KBM-7 (cell line): ENCODE measurements at regions not wholly inside any gene's neighbourhood (a gene's known extent, or its start where the extent isn't known, plus 50 kb on each side); places are given as distances from the start of the nearest gene placed in this dataset.

Experiments
- DNase-seq: peaks from one replicate; pipeline ENCODE4 v3.0.0-alpha.2; 2015
- in situ Hi-C: fragments of 300-500 bp; cut with MboI; formaldehyde crosslinking; loops from 2 replicates; pipeline ENCODE4 v1.14.3; 2020; ENCODE audit warnings: low sequenced_read_pairs, low pct_unique_long_range_greater_than_20kb, mixed read lengths

DNA sequence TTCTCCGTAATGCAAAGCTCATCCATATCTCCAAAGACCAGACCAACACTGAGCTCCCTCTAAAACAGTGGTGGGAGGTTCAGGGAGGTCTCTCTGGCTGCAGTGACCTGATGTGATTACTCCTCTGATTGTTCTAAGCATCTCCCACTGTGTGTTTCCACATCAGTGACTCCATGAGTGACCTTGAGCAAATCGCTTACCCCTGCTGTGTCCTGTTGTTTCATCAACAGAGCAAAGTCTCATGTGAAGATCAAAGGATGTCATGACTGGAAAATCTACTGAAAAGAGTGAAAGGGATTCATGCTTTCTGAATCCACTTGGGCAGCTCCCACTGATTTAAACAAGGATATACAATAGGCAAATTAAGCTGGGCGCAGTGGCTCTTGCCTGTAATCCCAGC, 352.9 kb downstream of the TMEM114 start:
- no peak for DNase-seq

DNA sequence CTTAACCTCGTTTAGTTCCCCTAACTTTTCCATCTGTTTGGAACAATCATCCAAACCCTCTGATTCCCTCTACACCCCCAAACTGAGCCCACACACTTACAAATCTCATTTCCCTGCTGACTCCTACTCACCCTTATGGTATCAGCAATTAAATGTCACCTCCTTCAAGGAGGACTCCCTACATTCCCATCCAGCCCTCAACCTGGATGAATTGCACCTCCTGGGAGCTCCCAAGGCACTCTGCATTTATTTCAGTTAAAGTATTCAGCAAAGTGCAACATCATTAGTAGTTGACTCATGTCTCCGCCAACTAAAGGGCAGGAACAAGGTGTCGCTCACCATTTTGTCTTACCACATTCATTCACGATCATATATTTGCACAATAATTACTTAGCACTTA, 353.5 kb downstream of the TMEM114 start:
- in situ Hi-C loops, result no loop called here
- no peak for DNase-seq

More for the DNA sequence above, 352.9 kb downstream of the TMEM114 start:
- in situ Hi-C loops, result no loop called here

DNA sequence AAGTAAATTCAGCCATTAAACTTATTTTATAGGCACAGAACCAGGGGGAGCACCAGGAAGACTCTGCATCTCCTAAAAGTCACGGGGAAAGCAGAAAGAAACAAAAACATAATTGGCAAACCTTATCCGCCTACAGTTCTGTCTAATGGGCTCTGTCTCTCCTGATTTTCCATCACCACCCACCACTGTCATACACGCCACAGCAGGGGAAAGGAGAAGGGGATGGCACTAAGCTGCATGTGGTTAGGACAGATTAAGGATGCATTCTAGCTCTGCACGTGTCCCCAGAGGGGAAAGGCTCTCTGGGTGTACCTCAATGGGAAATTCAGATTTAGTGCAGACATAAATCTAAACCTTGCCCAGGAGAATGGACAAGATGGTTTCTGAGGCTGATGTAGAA, 359.8 kb downstream of the TMEM114 start:
- DNase-seq, result no peak
- in situ Hi-C loops, result no loop called here

DNA sequence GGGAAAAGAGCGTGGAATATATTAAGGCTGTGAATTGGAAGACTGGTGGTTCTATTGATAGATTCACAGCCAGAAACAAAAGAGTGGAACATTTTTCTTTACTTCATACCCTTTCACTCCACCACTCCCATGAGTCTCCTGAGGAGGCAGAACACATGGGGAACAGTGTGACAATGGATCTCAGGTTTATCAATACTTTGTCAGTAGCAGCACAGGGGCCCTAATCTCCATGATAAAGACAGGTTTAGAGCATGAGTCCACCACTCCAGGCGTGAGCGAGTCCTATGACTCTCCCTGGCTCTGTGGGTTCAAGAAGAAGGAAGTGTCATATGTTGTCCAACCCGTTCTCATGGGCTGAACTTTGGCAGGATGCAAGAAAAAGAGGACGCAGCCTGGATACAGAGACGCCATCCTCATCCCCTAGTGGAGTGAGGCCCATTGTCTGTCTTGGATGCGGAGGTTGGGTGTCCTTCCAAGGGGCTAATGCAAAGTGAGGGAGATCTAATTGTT, 361.2 kb downstream of the TMEM114 start:
- no peak for DNase-seq
- in situ Hi-C loops, result no loop called here

DNA sequence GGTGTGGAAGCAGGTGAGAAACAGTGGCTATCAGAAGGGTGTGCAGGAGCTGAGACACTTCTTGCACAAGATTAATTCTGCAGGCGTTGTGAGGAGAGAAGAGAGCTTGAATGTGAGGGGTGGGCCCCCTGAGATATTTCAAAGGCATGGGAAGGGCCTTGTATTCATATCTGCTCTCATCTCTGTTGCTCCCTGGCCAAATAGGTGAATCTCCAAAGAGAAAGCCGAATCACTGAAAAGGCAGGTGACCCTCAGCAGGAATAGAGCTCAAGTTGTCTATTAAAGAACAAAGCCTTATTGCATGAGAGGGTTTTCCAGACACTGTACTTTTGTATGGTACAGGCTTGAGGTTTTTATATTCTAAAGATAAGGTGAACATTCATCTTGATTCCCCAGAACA, 373.1 kb downstream of the TMEM114 start:
- in situ Hi-C loops, result no loop called here
- DNase-seq, result no peak

DNA sequence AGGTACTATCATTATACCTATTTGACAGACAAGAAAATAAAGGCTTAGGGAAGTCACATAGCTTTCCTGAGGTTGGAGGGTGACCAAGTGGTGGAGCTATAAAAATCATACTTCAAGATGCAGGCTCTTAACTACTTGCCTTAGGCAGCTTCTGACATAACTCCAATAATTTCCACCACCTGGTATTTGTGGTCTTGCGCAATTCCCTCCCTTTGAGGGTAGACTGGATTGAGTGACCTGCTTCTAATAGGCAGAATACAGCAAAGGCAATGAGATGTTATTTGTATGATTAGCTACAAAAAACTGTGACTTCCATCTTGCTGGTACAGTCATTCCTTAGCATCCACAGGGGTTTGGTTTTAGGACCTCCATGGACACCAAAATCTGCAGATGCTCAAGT, 385.5 kb downstream of the TMEM114 start:
- no peak for DNase-seq
- in situ Hi-C loops, result no loop called here

DNA sequence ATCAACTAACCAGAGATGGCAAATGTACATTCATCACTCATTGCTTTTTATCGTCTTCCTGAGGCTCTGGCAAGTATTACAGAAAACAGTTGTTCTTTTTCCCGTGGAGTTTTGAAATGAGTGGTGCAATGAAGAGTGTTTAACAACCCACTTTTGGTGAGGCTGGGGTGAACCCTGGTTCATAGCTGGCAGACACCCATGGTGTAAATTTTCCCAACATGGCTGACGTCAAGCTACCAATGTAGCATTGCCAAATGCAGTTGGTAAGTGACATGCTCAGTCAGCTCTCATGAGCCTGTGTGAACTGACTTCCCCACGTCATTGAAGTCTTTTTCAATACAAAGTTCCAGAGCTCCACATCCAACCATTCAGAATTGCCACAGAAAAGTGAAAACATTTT, 386.2 kb downstream of the TMEM114 start:
- in situ Hi-C loops, result no loop called here

DNA sequence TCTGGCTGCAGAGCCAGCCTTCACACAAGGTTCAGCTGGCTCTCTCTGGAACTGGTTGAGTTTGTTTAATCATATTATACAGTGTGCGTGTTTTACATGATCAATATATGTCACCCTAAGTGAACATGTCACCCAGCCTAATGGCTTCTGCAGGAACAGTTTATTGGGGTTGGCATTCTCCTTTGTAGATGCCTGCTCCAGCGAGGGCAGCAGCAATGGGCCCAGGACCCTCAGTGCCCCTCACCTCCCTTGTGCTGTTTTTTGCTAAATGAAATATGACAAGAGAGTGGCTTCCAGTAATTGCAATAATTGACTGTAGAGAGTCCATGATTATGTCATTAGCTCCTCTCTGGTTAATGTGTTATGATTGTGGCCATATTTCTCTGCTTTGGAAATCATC, 387.2 kb downstream of the TMEM114 start:
- DNase-seq, result no peak
- in situ Hi-C loops, result no loop called here

More for the DNA sequence above, 386.2 kb downstream of the TMEM114 start:
- no peak for DNase-seq

DNA sequence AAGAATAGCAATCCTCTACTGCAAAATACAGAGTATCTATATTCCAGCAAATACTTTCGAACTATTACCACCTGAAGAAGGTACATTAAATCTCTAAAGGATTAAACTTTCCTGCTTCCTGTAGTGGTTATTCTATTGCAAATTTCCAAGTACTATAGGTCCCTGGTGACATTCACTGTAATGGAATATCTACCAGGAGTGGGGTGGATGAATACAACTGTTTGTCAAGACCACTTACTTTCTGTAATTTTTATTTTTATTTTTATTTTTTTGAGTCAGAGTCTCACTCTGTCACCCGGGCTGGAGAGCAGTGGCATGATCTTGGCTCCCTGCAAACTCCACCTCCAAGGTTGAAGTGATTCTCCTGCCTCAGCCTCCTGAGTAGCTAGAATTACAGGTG, 389.5 kb downstream of the TMEM114 start:
- no peak for DNase-seq
- in situ Hi-C loops, result no loop called here

DNA sequence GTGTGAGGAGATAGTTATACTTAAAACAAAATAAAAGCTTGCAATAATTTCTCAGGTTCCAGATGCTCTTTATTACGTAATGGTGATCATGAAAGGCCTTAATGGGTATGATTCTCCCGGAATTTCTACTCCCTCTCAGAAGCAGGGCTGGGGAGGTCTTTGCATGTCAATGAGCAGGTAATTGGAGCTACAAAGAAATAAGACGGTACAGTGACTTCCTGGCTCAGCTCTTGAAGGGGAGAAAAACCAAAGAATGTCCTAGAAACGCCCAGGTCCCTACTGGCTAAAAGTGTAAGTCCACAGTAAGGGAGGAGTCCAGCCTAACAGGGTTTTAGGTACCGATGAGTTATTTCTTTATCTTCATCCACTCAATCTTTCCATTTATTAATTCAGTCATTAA, 390.9 kb downstream of the TMEM114 start:
- no peak for DNase-seq
- in situ Hi-C loops, result no loop called here

DNA sequence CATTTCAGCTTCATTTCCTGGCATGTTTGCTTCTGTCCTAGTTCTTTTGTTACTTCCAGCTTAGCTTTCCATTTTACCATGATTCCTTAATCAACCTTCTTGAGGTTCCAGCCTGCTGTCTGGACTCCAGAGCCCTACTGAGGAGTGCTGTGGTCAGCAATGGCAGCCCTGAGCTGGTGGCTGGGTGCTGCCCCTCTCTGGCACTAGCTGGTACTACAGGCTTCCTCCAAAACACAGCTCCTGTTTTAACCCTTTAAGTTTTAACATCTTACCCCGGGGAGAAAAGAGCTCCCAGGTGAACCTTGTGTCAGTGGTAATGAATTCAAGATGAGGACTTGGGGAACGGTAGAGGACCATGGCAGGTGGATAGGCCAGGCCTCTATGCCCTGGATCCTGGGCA, 395.5 kb downstream of the TMEM114 start:
- in situ Hi-C loops, result no loop called here
- DNase-seq, result peak; percentile 4

DNA sequence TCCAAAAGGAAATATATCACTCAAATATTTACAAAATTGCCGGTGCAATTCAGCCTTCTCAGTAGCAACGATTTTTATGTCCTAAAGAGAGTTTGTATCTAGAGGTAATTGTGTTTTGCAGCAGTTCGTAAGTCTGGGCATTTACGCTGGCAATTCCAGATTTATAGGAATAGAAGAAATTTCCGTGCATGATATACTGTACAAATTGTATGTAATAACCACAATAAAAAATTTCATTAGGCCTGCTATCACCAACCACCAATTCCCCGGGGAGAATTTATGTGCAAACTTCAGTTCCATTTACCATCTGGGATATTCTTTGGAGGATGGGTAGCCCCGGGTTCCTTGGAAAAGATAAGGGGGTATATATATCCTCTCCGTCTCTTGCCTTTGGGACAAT, 401.5 kb downstream of the TMEM114 start:
- in situ Hi-C loops, result no loop called here
- no peak for DNase-seq

DNA sequence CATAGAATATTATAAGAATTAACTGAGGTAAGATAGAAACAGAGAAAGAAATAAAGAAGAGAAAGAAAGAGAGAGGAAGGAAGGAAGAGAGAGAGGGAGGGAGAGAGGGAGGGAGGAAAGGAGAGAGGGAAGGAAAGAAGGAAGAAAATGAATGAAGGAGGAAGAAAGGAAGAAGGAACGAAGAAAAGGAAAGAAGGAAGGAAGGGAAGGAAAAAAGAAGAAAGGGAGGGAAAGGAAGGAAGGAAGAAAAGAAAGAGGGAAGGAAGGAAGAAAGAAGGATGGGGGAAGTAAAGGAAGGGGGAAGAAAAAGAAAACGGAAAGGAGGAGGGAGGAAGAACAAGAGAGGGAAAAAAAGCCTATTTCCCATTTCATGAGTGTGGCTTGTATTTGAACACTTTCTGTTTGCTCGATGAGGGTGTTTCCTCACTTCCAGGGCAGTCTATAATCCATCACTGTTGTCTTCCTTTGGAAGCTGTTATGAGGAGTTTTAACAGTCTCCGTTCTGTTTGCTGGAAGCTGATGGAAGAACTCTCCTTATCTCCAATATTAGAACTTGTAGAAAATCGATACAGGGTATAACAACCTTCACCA, 402.4 kb downstream of the TMEM114 start:
- in situ Hi-C loops, result no loop called here
- DNase-seq, result no peak

DNA sequence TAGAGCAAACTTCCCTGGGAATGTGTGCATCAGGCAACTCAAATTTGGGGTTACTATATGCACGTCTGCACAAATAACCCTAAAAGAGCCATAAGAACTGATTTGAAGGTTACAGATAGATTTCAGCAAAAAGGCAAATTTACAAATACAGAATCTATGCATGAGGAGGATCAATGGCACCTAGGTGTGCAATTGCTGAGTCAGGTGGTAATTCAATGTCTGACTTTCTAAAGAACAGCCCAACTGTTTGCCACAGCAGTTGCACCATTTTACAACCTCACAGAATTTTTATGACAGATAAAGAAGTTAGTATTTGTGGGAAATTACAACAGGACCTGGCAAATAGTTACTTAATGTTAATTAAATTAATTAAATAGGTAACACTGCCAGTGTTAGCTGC, 405.5 kb downstream of the TMEM114 start:
- DNase-seq, result no peak
- in situ Hi-C loops, result no loop called here

DNA sequence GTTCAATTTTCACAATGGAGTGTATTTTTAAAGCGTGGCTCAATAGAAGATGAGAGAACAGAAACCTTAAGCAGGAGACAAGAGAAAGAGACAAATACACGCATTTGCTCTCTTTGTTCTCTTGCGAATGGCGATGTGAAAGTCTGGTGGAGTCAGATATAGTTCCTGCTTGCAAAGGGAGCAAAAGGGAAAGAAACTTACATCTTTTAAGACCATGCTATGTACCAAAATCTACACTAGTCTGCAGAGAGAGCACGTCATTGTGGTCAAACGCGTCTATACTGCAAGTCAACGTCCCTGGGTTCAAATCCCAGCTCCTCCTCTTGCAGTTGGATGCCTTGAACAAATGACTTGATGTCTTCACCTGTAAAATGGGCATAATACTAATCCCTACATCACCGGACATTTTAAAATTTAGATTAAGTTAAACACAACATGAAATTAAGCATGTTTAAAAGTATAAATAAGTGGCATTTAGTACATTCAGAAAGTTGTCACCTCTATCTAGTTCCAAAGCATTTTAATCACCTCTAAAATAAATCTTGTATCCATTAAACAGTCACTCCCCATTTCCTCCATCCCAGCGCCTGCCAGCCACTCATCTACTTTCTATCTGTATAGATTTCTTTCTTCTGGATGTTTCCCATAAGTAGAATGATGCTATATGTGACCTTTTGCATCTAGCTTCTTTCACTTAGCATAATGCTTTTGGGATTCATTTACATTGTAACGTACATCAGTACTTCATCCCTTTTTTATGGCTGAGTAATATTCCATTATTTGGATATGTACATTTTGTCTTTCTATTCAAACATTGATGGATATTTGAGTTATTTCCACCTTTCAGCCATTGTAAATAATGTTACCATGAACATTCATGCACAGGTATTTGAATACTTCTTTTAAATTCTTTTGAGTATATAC, 406.9 kb downstream of the TMEM114 start:
- in situ Hi-C loops, result no loop called here
- no peak for DNase-seq

DNA sequence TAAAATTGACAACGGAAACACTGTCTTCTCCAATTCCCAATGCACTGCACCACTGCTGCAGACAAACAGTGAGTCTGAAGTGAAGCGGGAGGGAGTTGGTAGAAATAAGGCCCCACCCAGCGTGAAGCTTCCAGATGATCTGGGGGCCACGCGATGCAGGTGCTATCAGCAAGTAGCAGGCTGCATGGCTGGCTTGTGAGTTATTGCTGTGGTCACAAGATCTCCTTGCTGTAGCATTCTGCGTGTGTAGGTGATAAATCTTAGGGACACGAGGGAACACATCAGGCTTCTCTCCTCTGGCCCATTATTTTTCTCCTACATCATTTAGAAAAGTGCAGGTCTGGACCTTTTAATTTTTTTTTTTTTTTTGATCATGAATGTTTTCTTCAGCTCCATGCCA, 407.6 kb downstream of the TMEM114 start:
- in situ Hi-C loops, result no loop called here
- DNase-seq, result no peak

DNA sequence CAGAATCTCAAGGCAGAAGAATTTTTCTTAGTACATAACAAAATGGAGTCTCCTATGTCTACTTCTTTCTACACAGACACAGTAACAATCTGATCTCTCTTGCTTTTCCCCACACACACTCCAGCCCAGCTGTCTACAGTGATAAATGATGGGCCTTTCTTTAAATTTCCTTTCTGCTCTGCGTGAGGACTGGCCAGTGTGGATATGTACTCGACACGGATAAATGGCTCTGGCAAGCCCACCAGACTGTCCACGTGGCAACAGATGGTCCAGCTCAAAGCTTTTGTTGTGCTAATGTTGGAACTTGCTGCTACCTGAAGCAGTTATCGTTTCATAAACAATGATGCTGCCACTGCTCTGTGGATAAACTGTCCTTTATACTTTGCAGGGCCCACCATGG, 410.7 kb downstream of the TMEM114 start:
- in situ Hi-C loops, result no loop called here

DNA sequence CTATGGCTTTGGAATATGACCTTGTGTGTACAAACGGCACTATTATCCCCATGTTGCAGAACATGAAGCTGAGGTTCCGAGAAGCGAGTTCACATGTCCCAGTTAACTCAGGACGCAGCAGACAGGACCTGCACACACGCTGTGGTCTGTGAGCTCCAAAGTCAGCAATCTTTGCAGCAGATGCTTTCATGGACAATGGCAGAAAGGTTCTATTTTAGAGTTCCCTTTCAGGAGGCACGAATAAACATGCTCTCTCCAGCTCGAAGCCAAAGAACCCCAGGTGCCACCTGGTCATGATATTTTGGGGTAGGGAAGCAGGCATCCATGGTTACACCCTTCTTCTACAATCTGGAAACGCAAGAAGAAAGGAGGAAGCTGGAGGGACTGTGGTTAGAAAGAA, 412.0 kb downstream of the TMEM114 start:
- in situ Hi-C loops, result no loop called here
- DNase-seq, result no peak

More for the DNA sequence above, 410.7 kb downstream of the TMEM114 start:
- no peak for DNase-seq

DNA sequence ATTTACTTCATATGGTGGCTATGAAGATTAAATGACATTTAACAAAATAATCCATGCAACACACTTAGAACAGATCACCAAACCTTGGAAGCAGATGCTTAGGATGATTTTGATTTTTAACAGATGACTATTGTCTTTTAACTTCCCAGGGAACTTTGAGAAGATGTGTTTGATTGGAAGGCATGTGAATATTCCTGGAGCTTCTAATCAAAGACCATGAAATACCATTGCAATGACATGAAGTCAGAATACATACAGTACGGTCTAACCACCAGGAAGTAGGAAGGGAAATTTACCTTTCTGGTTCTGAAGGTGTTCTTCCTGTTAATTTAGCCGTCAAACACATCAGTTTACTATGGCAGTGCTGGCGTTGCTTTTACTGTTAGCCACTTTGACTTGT, 414.9 kb downstream of the TMEM114 start:
- in situ Hi-C loops, result no loop called here
- DNase-seq, result no peak

DNA sequence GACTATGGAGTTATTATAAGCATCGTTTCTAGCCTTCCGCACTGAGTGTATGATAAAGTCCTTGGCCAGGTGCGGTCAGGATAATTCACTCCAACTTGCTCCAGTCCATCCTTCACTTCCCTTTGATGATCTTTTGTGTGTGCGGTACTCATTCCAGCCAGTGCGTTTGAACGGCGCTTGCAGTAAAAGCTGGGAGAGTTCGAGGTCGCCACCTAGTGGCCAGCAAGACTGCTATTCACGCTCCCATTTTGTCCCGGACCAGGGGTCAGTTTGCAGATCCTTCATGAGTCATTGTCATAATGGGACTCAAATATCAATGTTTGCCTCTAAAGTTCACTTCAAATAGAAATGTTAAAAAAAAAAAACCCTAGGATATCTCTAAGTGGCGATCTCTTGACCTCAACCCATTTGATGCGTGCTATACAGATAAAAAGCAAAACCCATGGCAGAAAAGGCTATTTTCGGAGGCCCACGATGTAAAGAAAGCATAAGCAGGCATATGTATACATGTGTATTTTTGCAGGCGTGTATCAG, 417.1 kb downstream of the TMEM114 start:
- DNase-seq, result peak; percentile 70
- in situ Hi-C loops, result no loop called here
